ENCODE measurements at regions not wholly inside any gene's neighbourhood (a gene's known extent, or its start where the extent isn't known, plus 50 kb on each side); places are given as distances from the start of the nearest gene placed in this dataset.

GRCh38 chr11:127330044-127330443 is 329.5 kb upstream of the KIRREL3 start:
- DNase-seq (ENCODE audit: insufficient read length, low spot score) = no peak
- FAIRE-seq = no peak
- TF ChIP-seq POLR2A (IDR thresholded peaks at IDR 0.05; ENCODE audit: low read depth, low read length) (no peak), POLR2AphosphoS5 (IDR thresholded peaks at IDR 0.05; ENCODE audit: low read depth, low read length) (no peak), POU2F2 (IDR thresholded peaks at IDR 0.05; ENCODE audit: low read depth, low read length) (no peak), SPI1 (IDR thresholded peaks at IDR 0.05; ENCODE audit: low read depth, low read length) (no peak), TAF1 (IDR thresholded peaks at IDR 0.05; ENCODE audit: low read depth, low read length) (no peak), PAX5 (IDR thresholded peaks at IDR 0.05; ENCODE audit: insufficient read depth, low read length, severe bottlenecking) (no peak)

- DNase-seq (ENCODE audit: insufficient read length, low spot score) = no peak
- no peak for FAIRE-seq
- TF ChIP-seq POLR2AphosphoS5 (IDR thresholded peaks at IDR 0.05; ENCODE audit: low read depth, low read length) (no peak), TAF1 (IDR thresholded peaks at IDR 0.05; ENCODE audit: low read depth, low read length) (no peak)
Measured at GRCh38 chr11:127308291-127308690, 307.7 kb upstream of the KIRREL3 start.

DNA sequence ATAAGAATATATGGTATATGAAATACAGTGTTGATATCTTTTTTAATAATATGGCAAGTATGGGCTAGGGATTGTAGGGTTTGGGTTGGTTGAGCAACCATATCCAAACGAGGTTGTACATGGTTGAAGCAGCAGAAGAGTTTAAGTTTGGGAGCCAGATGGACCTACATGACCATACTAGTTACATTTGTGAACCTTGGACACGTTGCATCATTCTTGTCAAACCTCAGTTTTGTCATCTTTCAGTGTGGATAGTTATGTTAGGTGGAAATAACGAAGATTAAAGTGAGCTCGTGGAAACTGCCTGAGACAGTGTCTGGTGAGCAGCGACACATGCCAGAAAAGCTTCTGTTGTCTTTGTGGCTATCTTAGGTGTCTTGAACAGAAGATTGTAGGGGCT is 307.1 kb upstream of the KIRREL3 start:
- DNase-seq (ENCODE audit: insufficient read length, low spot score) = no peak
- TF ChIP-seq SPI1 (IDR thresholded peaks at IDR 0.05; ENCODE audit: low read depth, low read length) (no peak), POU2F2 (IDR thresholded peaks at IDR 0.05; ENCODE audit: low read depth, low read length) (no peak), POLR2A (IDR thresholded peaks at IDR 0.05; ENCODE audit: low read depth, low read length) (no peak), PAX5 (IDR thresholded peaks at IDR 0.05; ENCODE audit: insufficient read depth, low read length, severe bottlenecking) (no peak), TAF1 (IDR thresholded peaks at IDR 0.05; ENCODE audit: low read depth, low read length) (no peak), POLR2AphosphoS5 (IDR thresholded peaks at IDR 0.05; ENCODE audit: low read depth, low read length) (no peak)
- no peak for FAIRE-seq

- FAIRE-seq (no peak), DNase-seq (ENCODE audit: insufficient read length, low spot score) (no peak)
- no peak for TF ChIP-seq POU2F2 (IDR thresholded peaks at IDR 0.05; ENCODE audit: low read depth, low read length)
- no peak for TF ChIP-seq POLR2AphosphoS5 (IDR thresholded peaks at IDR 0.05; ENCODE audit: low read depth, low read length)
- no peak for TF ChIP-seq SPI1 (IDR thresholded peaks at IDR 0.05; ENCODE audit: low read depth, low read length)
- TF ChIP-seq PAX5 (IDR thresholded peaks at IDR 0.05; ENCODE audit: insufficient read depth, low read length, severe bottlenecking) = no peak
- no peak for TF ChIP-seq TAF1 (IDR thresholded peaks at IDR 0.05; ENCODE audit: low read depth, low read length)
- TF ChIP-seq POLR2A (IDR thresholded peaks at IDR 0.05; ENCODE audit: low read depth, low read length) = no peak
Measured at GRCh38 chr11:127304634-127305033, 304.1 kb upstream of the KIRREL3 start.

- DNase-seq (ENCODE audit: insufficient read length, low spot score) = no peak
- no peak for FAIRE-seq
- TF ChIP-seq POU2F2 (IDR thresholded peaks at IDR 0.05; ENCODE audit: low read depth, low read length) (no peak), POLR2A (IDR thresholded peaks at IDR 0.05; ENCODE audit: low read depth, low read length) (no peak), POLR2AphosphoS5 (IDR thresholded peaks at IDR 0.05; ENCODE audit: low read depth, low read length) (no peak), SPI1 (IDR thresholded peaks at IDR 0.05; ENCODE audit: low read depth, low read length) (no peak), TAF1 (IDR thresholded peaks at IDR 0.05; ENCODE audit: low read depth, low read length) (no peak), PAX5 (IDR thresholded peaks at IDR 0.05; ENCODE audit: insufficient read depth, low read length, severe bottlenecking) (no peak)
Measured at GRCh38 chr11:127288926-127289325, 288.4 kb upstream of the KIRREL3 start.

- DNase-seq (ENCODE audit: insufficient read length, low spot score) = no peak
- TF ChIP-seq SPI1 (IDR thresholded peaks at IDR 0.05; ENCODE audit: low read depth, low read length) (no peak), POU2F2 (IDR thresholded peaks at IDR 0.05; ENCODE audit: low read depth, low read length) (no peak), TAF1 (IDR thresholded peaks at IDR 0.05; ENCODE audit: low read depth, low read length) (no peak), POLR2A (IDR thresholded peaks at IDR 0.05; ENCODE audit: low read depth, low read length) (no peak), PAX5 (IDR thresholded peaks at IDR 0.05; ENCODE audit: insufficient read depth, low read length, severe bottlenecking) (no peak), POLR2AphosphoS5 (IDR thresholded peaks at IDR 0.05; ENCODE audit: low read depth, low read length) (no peak)
- FAIRE-seq = no peak
Measured at GRCh38 chr11:127281534-127281933, 281.0 kb upstream of the KIRREL3 start.

- DNase-seq (ENCODE audit: insufficient read length, low spot score) = no peak
- FAIRE-seq = no peak
- TF ChIP-seq POLR2A (IDR thresholded peaks at IDR 0.05; ENCODE audit: low read depth, low read length) (no peak), POLR2AphosphoS5 (IDR thresholded peaks at IDR 0.05; ENCODE audit: low read depth, low read length) (no peak), POU2F2 (IDR thresholded peaks at IDR 0.05; ENCODE audit: low read depth, low read length) (no peak)
Measured at GRCh38 chr11:127275774-127276173, 275.2 kb upstream of the KIRREL3 start.

DNA sequence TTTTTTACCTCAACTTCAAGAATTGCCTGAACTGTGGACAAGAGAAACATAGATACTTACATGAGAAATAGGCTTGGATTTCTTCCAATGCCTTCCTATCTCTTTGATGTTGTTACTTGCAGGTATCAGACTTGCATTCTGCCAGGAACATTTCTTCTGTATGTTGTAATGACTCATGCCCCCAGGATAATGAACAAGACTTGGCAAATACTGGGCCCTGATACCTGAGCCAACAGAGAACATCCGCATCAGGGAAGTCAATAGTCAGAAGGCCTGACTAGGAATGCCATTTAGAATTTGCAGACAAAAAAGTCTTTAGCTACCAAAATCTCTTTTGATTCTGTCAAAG is 273.7 kb upstream of the KIRREL3 start:
- FAIRE-seq (no peak), DNase-seq (ENCODE audit: insufficient read length, low spot score) (no peak)
- TF ChIP-seq PAX5 (IDR thresholded peaks at IDR 0.05; ENCODE audit: insufficient read depth, low read length, severe bottlenecking) (no peak), TAF1 (IDR thresholded peaks at IDR 0.05; ENCODE audit: low read depth, low read length) (no peak), POLR2AphosphoS5 (IDR thresholded peaks at IDR 0.05; ENCODE audit: low read depth, low read length) (no peak), POU2F2 (IDR thresholded peaks at IDR 0.05; ENCODE audit: low read depth, low read length) (no peak), POLR2A (IDR thresholded peaks at IDR 0.05; ENCODE audit: low read depth, low read length) (no peak), SPI1 (IDR thresholded peaks at IDR 0.05; ENCODE audit: low read depth, low read length) (no peak)

- TF ChIP-seq POLR2A (IDR thresholded peaks at IDR 0.05; ENCODE audit: low read depth, low read length) = no peak
- TF ChIP-seq PAX5 (IDR thresholded peaks at IDR 0.05; ENCODE audit: insufficient read depth, low read length, severe bottlenecking) = no peak
- no peak for TF ChIP-seq TAF1 (IDR thresholded peaks at IDR 0.05; ENCODE audit: low read depth, low read length)
- TF ChIP-seq SPI1 (IDR thresholded peaks at IDR 0.05; ENCODE audit: low read depth, low read length) = no peak
- no peak for TF ChIP-seq POLR2AphosphoS5 (IDR thresholded peaks at IDR 0.05; ENCODE audit: low read depth, low read length)
- TF ChIP-seq POU2F2 (IDR thresholded peaks at IDR 0.05; ENCODE audit: low read depth, low read length) = no peak
- FAIRE-seq = no peak
- DNase-seq (ENCODE audit: insufficient read length, low spot score) = no peak
Measured at GRCh38 chr11:127273593-127274327, 273.2 kb upstream of the KIRREL3 start.

DNA sequence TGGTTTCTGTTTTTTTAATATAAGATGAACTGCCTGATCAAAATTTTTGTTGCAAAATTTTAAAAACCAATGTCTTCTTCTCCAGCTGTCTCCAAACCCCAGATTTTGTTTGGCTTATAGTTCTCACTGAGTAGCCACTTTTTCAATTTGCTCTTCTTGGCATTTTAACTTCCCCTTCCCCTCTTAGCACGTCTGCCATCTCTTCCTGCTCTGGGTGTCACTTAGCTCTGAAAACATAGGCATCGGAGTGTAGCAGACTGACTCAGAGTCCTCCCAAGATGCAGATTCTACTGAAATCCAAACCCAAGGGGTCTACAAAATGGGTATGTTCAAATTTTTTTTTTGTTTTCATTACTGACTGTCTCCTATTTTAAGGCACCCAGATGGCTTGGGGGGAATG is 270.3 kb upstream of the KIRREL3 start:
- no peak for FAIRE-seq
- no peak for TF ChIP-seq POU2F2 (IDR thresholded peaks at IDR 0.05; ENCODE audit: low read depth, low read length)
- no peak for TF ChIP-seq POLR2A (IDR thresholded peaks at IDR 0.05; ENCODE audit: low read depth, low read length)
- no peak for TF ChIP-seq TAF1 (IDR thresholded peaks at IDR 0.05; ENCODE audit: low read depth, low read length)
- TF ChIP-seq POLR2AphosphoS5 (IDR thresholded peaks at IDR 0.05; ENCODE audit: low read depth, low read length) = no peak
- no peak for TF ChIP-seq SPI1 (IDR thresholded peaks at IDR 0.05; ENCODE audit: low read depth, low read length)
- TF ChIP-seq PAX5 (IDR thresholded peaks at IDR 0.05; ENCODE audit: insufficient read depth, low read length, severe bottlenecking) = no peak
- no peak for DNase-seq (ENCODE audit: insufficient read length, low spot score)

All from GM12891 (cell line).